GM23338 (cell line): ENCODE measurements at regions not wholly inside any gene's neighbourhood (a gene's known extent, or its start where the extent isn't known, plus 50 kb on each side); places are given as distances from the start of the nearest gene placed in this dataset.

Experiments
- ATAC-seq: fragments of 200-7000 bp; cut with Tn5 transposase; 3 replicates; pipeline ENCODE4 v1.9.1; 2020
- DNase-seq: peaks from one replicate; pipeline ENCODE4 v3.0.0-alpha.2; 2015; ENCODE audit warnings: low spot score
- H2AFZ ChIP-seq: fragments of 200-600 bp; sonication (generic); 2 replicates; pipeline ENCODE4 v1.8.0; 2016; ENCODE audit warnings: antibody characterized with exemption, mild to moderate bottlenecking, moderate library complexity
- H3F3A ChIP-seq: fragments of 200-600 bp; sonication (generic); replicated peaks from 2 replicates; pipeline ENCODE4 v1.8.0; 2017; ENCODE audit warnings: antibody characterized with exemption, mixed run types, low read depth
- H3K27ac ChIP-seq: fragments of 200-600 bp; sonication (generic); 2 replicates; pipeline ENCODE4 v1.6.1; 2016; ENCODE audit warnings: low read depth
- H3K27me3 ChIP-seq: fragments of 200-600 bp; sonication (generic); 2 replicates; pipeline ENCODE4 v1.8.0; 2016; ENCODE audit warnings: mild to moderate bottlenecking, mixed run types, moderate library complexity; ENCODE audit not compliant: insufficient read depth
- H3K36me3 ChIP-seq: fragments of 200-600 bp; sonication (generic); 2 replicates; pipeline ENCODE4 v1.8.0; 2016; ENCODE audit warnings: mild to moderate bottlenecking; ENCODE audit not compliant: insufficient read depth
- H3K4me1 ChIP-seq: fragments of 200-600 bp; sonication (generic); 2 replicates; pipeline ENCODE4 v1.8.0; 2016; ENCODE audit warnings: mild to moderate bottlenecking, moderate library complexity; ENCODE audit not compliant: insufficient read depth
- H3K4me2 ChIP-seq: fragments of 200-600 bp; sonication (generic); 2 replicates; pipeline ENCODE4 v1.7.1; 2017; ENCODE audit warnings: mixed run types
- H3K4me3 ChIP-seq: fragments of 200-600 bp; sonication (generic); 2 replicates; pipeline ENCODE4 v1.6.1; 2016; ENCODE audit warnings: mixed run types
- H3K79me2 ChIP-seq: fragments of 200-600 bp; sonication (generic); replicated peaks from 2 replicates; pipeline ENCODE4 v1.8.0; 2017; ENCODE audit warnings: mild to moderate bottlenecking; ENCODE audit not compliant: insufficient read depth
- H3K9me2 ChIP-seq: fragments of 200-600 bp; sonication (generic); 2 replicates; pipeline ENCODE4 v1.8.0; 2017; ENCODE audit not compliant: insufficient read depth
- H4K20me1 ChIP-seq: fragments of 200-600 bp; sonication (generic); replicated peaks from 2 replicates; pipeline ENCODE4 v1.8.0; 2017; ENCODE audit warnings: mild to moderate bottlenecking; ENCODE audit not compliant: insufficient read depth
- H3K27ac Mint-ChIP-seq: 2 replicates; pipeline ENCODE4 v1.8.0; 2020; ENCODE audit warnings: inconsistent platforms, mild to moderate bottlenecking, moderate library complexity, mixed read lengths
- H3K27me3 Mint-ChIP-seq: 3 replicates; pipeline ENCODE4 v1.8.0; 2022; ENCODE audit warnings: low read depth, mild to moderate bottlenecking, moderate library complexity, mixed read lengths, inconsistent platforms; ENCODE audit not compliant: insufficient read depth, poor library complexity
- H3K36me3 Mint-ChIP-seq: 3 replicates; pipeline ENCODE4 v1.8.0; 2021; ENCODE audit warnings: low read depth, mild to moderate bottlenecking, inconsistent platforms, moderate library complexity, mixed read lengths
- H3K4me1 Mint-ChIP-seq: 3 replicates; pipeline ENCODE4 v1.8.0; 2020; ENCODE audit warnings: mild to moderate bottlenecking, inconsistent platforms, mixed read lengths
- H3K4me3 Mint-ChIP-seq: 3 replicates; pipeline ENCODE4 v1.8.0; 2021; ENCODE audit warnings: moderate library complexity, mild to moderate bottlenecking, inconsistent platforms, mixed read lengths
- H3K9me3 Mint-ChIP-seq: 3 replicates; pipeline ENCODE4 v1.8.0; 2020; ENCODE audit warnings: moderate library complexity, mild to moderate bottlenecking, inconsistent platforms, mixed read lengths
- CREB1 ChIP-seq: fragments of 250-450 bp; sonication (Bioruptor Pico); IDR thresholded peaks from 2 replicates; pipeline ENCODE4 v1.5.0; 2020; ENCODE audit warnings: low read depth, mild to moderate bottlenecking, moderate library complexity
- CTCF ChIP-seq, 2 experiments: fragments of 200-600 bp in 1 of 2; sonication (generic) in 1 of 2; conservative IDR thresholded peaks; 2 replicates each; pipeline versions ENCODE4 v1.5.1 to v1.6.1; 2016 to 2017; ENCODE audit warnings: antibody characterized with exemption in 2 of 2, low read depth in 2 of 2, mild to moderate bottlenecking in 2 of 2, moderate library complexity in 1 of 2
- ETS1 ChIP-seq: IDR thresholded peaks from 2 replicates; pipeline ENCODE4 v1.6.1; 2016; ENCODE audit warnings: antibody characterized with exemption
- EZH2 ChIP-seq: fragments of 200-600 bp; sonication (generic); IDR thresholded peaks from one replicate; pipeline ENCODE4 v1.8.0; 2017; ENCODE audit warnings: antibody characterized with exemption, mild to moderate bottlenecking, low read depth; ENCODE audit not compliant: unreplicated experiment
- JUNB ChIP-seq: IDR thresholded peaks from one replicate; pipeline ENCODE4 v1.6.1; 2016; ENCODE audit warnings: antibody characterized with exemption; ENCODE audit not compliant: unreplicated experiment
- NANOG ChIP-seq: IDR thresholded peaks from 2 replicates; pipeline ENCODE4 v1.6.1; 2016; ENCODE audit warnings: antibody characterized with exemption, borderline replicate concordance
- POLR2AphosphoS5 ChIP-seq: IDR thresholded peaks from 2 replicates; pipeline ENCODE4 v1.6.1; 2016; ENCODE audit warnings: antibody characterized with exemption, low read depth
- REST ChIP-seq: IDR thresholded peaks from one replicate; pipeline ENCODE4 v1.6.1; 2018; ENCODE audit warnings: antibody characterized with exemption; ENCODE audit not compliant: unreplicated experiment
- STAT1 ChIP-seq: IDR thresholded peaks from one replicate; pipeline ENCODE4 v1.6.1; 2016; ENCODE audit warnings: antibody characterized with exemption; ENCODE audit not compliant: unreplicated experiment

GRCh38 chr6:23441808-23442461, 684.1 kb upstream of the NRSN1 start:
- H3K4me2 ChIP-seq: no peak overlapping the region
- no peaks in the 10 kb centered on the region for H3F3A ChIP-seq
- H3K79me2 ChIP-seq: no peaks in the 10 kb centered on the region
- H2AFZ ChIP-seq: no peak overlapping the region
- no peaks in the 10 kb centered on the region for H3K9me2 ChIP-seq
- H3K36me3 Mint-ChIP-seq: no peaks in the 10 kb centered on the region
- no peaks in the 10 kb centered on the region for H3K36me3 ChIP-seq
- H3K27ac ChIP-seq: no peak overlapping the region
- TF ChIP-seq ETS1 (no peak), POLR2AphosphoS5 (no peak), JUNB (no peak), NANOG (no peak), EZH2 (no peak)
- no peaks in the 10 kb centered on the region for H3K27me3 ChIP-seq
- H3K9me3 Mint-ChIP-seq: no peaks in the 10 kb centered on the region
- peaks cover 7% of the 10 kb centered on the region; the same call in 1 of the 3 replicates for H3K4me1 Mint-ChIP-seq
- no peak overlapping the region for H3K27ac Mint-ChIP-seq
- H3K4me3 ChIP-seq: no peak overlapping the region
- no peaks in the 10 kb centered on the region for H3K4me1 ChIP-seq
- peak; percentile 6 for DNase-seq
- H3K27me3 Mint-ChIP-seq: peaks cover 5% of the 10 kb centered on the region
- ATAC-seq: no peak
- H3K4me3 Mint-ChIP-seq: no peak overlapping the region
- no peaks in the 10 kb centered on the region for H4K20me1 ChIP-seq

- Mint-ChIP-seq H3K9me3 (no peaks in the 10 kb centered on the region), H3K36me3 (no peaks in the 10 kb centered on the region), H3K4me1 (peaks cover 14% of the 10 kb centered on the region; the same call in 2 of the 3 replicates), H3K4me3 (no peak overlapping the region), H3K27me3 (peaks cover 5% of the 10 kb centered on the region), H3K27ac (0 out of 2 replicates have a peak overlapping the region, but pooled peaks have one; percentile 30)
- ATAC-seq (no peak), DNase-seq (no peak)
- Histone ChIP-seq H3K36me3 (no peaks in the 10 kb centered on the region), H3K9me2 (no peaks in the 10 kb centered on the region), H4K20me1 (no peaks in the 10 kb centered on the region), H3K79me2 (no peaks in the 10 kb centered on the region), H3K27ac (no peak overlapping the region), H3F3A (no peaks in the 10 kb centered on the region), H3K4me3 (no peak overlapping the region), H3K4me2 (no peak overlapping the region), H3K4me1 (no peaks in the 10 kb centered on the region), H2AFZ (peak overlapping the region; percentile 72; the same call in 1 of the 2 replicates), H3K27me3 (no peaks in the 10 kb centered on the region)
- TF ChIP-seq EZH2: no peak
- no peak for TF ChIP-seq ETS1
- no peak for TF ChIP-seq NANOG
- no peak for TF ChIP-seq REST
- no peak for TF ChIP-seq CTCF (conservative IDR thresholded peaks at IDR 0.05; ENCODE audit: low read depth in 2 of 2)
- no peak for TF ChIP-seq CREB1 (CRISPR knock-in tag)
- TF ChIP-seq STAT1: no peak
Observed at GRCh38 chr6:23445157-23445710, 680.8 kb upstream of the NRSN1 start.
